DND-41 (cell line): ENCODE measurements at regions not wholly inside any gene's neighbourhood (a gene's known extent, or its start where the extent isn't known, plus 50 kb on each side); places are given as distances from the start of the nearest gene placed in this dataset.

Experiments used
- ATAC-seq: fragments of 200-7000 bp; cut with Tn5 transposase; 3 replicates; pipeline ENCODE4 v1.9.1; 2021; ENCODE audit warnings: low read depth; ENCODE audit not compliant: insufficient read depth
- DNase-seq: peaks from one replicate; pipeline ENCODE4 v3.0.0-alpha.2; 2020
- H2AFZ ChIP-seq: 2 replicates; pipeline ENCODE4 v1.6.0; 2012; ENCODE audit warnings: low read depth, low read length
- H3K27ac ChIP-seq: 2 replicates; pipeline ENCODE4 v1.5.1; 2012; ENCODE audit warnings: low read length, inconsistent platforms
- H3K27me3 ChIP-seq: fragments of 200-600 bp; sonication (generic); 2 replicates; pipeline ENCODE4 v1.6.0; 2012; ENCODE audit warnings: low read length, mild to moderate bottlenecking, inconsistent platforms; ENCODE audit not compliant: insufficient read depth, poor library complexity
- H3K36me3 ChIP-seq: 2 replicates; pipeline ENCODE4 v1.5.1; 2012; ENCODE audit warnings: low read length, inconsistent platforms; ENCODE audit not compliant: insufficient read depth
- H3K4me1 ChIP-seq: 2 replicates; pipeline ENCODE4 v1.5.1; 2012; ENCODE audit warnings: mild to moderate bottlenecking, low read length; ENCODE audit not compliant: insufficient read depth
- H3K4me2 ChIP-seq: 2 replicates; pipeline ENCODE4 v1.6.0; 2012; ENCODE audit warnings: mild to moderate bottlenecking, moderate library complexity, low read length, inconsistent platforms; ENCODE audit not compliant: insufficient read depth
- H3K4me3 ChIP-seq, 2 experiments: fragments of 200-600 bp in 1 of 2; shearing (Covaris generic) in 1 of 2; 2 replicates each; pipeline ENCODE4 v1.5.1; 2012 to 2016; ENCODE audit warnings: inconsistent platforms in 2 of 2, low read length in 2 of 2, mild to moderate bottlenecking in 2 of 2, low read depth in 1 of 2, moderate library complexity in 1 of 2
- H3K79me2 ChIP-seq: 2 replicates; pipeline ENCODE4 v1.6.0; 2012; ENCODE audit warnings: low read length, inconsistent platforms; ENCODE audit not compliant: insufficient read depth
- H3K9ac ChIP-seq: 2 replicates; pipeline ENCODE4 v1.6.0; 2012; ENCODE audit warnings: low read depth, mild to moderate bottlenecking, inconsistent platforms, low read length, moderate library complexity
- H3K9me3 ChIP-seq: 2 replicates; pipeline ENCODE4 v1.5.1; 2012; ENCODE audit warnings: low read length, moderate library complexity, mild to moderate bottlenecking, inconsistent platforms; ENCODE audit not compliant: insufficient read depth, severe bottlenecking
- H4K20me1 ChIP-seq: 2 replicates; pipeline ENCODE4 v1.6.0; 2012; ENCODE audit warnings: low read length; ENCODE audit not compliant: insufficient read depth
- EZH2 ChIP-seq: IDR thresholded peaks from 3 replicates; pipeline ENCODE4 v1.6.1; 2012; ENCODE audit warnings: borderline replicate concordance, low read depth, mild to moderate bottlenecking, moderate library complexity, low read length, inconsistent platforms; ENCODE audit not compliant: severe bottlenecking
- TF ChIP-seq, protein P1 (sequence below): IDR thresholded peaks from 2 replicates; pipeline ENCODE4 v1.5.1; 2012; ENCODE audit warnings: borderline replicate concordance, low read length, moderate library complexity, mild to moderate bottlenecking; ENCODE audit not compliant: poor library complexity, severe bottlenecking; ENCODE audit errors: extremely low read depth

DNA sequence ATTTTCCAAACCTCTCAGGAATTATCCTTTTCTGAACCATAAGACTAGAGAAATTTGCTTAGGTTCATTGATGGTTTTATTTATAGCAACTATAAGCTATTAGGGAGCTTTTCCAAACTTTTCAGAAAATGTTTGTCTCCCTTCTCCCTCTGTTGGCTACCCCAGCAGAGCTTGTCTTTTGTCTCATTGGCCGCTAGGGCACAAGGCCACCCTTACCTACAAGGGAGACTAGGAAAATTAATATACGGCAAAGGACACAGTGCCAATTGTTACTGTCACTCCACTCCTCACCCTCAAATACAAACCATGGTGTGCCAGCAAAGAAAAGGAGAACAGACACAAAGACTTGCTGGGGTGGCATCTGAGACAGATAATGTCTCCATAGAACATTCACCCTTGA is 471.4 kb downstream of the XPNPEP1 start:
- no peaks in the 10 kb centered on the region for H3K9me3 ChIP-seq
- H3K9ac ChIP-seq = no peak overlapping the region
- TF ChIP-seq EZH2 = no peak
- TF ChIP-seq, protein P1, sequence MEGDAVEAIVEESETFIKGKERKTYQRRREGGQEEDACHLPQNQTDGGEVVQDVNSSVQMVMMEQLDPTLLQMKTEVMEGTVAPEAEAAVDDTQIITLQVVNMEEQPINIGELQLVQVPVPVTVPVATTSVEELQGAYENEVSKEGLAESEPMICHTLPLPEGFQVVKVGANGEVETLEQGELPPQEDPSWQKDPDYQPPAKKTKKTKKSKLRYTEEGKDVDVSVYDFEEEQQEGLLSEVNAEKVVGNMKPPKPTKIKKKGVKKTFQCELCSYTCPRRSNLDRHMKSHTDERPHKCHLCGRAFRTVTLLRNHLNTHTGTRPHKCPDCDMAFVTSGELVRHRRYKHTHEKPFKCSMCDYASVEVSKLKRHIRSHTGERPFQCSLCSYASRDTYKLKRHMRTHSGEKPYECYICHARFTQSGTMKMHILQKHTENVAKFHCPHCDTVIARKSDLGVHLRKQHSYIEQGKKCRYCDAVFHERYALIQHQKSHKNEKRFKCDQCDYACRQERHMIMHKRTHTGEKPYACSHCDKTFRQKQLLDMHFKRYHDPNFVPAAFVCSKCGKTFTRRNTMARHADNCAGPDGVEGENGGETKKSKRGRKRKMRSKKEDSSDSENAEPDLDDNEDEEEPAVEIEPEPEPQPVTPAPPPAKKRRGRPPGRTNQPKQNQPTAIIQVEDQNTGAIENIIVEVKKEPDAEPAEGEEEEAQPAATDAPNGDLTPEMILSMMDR = no peak
- ATAC-seq = no peak
- H2AFZ ChIP-seq = no peak overlapping the region
- no peaks in the 10 kb centered on the region for H3K79me2 ChIP-seq
- no peak overlapping the region for H3K4me3 ChIP-seq
- H4K20me1 ChIP-seq = no peaks in the 10 kb centered on the region
- no peaks in the 10 kb centered on the region for H3K27me3 ChIP-seq
- no peak overlapping the region for H3K27ac ChIP-seq
- no peaks in the 10 kb centered on the region for H3K36me3 ChIP-seq
- DNase-seq = no peak
- H3K4me2 ChIP-seq = no peak overlapping the region
- H3K4me1 ChIP-seq = no peaks in the 10 kb centered on the region

DNA sequence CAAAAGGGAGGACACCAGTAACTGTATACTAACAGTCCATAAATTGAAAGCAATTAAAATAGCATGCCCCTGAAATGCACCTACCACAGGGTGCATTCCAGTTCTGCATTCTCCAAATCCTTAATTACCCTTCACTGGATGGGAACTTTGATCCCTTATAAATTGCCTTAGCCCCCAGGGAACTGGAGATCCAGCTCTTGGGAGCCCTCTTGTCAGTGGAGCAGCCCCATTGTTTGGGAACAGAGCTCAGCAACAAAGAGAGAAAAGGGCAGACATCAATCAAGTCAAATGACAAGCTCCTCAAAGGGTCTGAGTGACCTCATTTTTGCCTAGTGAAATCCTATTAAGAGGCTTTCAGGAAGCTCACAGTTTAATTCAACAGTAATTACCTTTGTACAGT is 472.6 kb downstream of the XPNPEP1 start:
- Histone ChIP-seq H4K20me1 (no peaks in the 10 kb centered on the region), H3K79me2 (no peaks in the 10 kb centered on the region), H3K9ac (no peak overlapping the region), H3K4me2 (no peak overlapping the region), H3K36me3 (no peaks in the 10 kb centered on the region), H3K4me1 (no peaks in the 10 kb centered on the region), H3K9me3 (no peaks in the 10 kb centered on the region), H3K27ac (no peak overlapping the region), H3K27me3 (no peaks in the 10 kb centered on the region), H2AFZ (no peak overlapping the region), H3K4me3 (no peak overlapping the region)
- ATAC-seq (no peak), DNase-seq (no peak)
- no peak for TF ChIP-seq EZH2
- TF ChIP-seq, protein P1 = no peak

DNA sequence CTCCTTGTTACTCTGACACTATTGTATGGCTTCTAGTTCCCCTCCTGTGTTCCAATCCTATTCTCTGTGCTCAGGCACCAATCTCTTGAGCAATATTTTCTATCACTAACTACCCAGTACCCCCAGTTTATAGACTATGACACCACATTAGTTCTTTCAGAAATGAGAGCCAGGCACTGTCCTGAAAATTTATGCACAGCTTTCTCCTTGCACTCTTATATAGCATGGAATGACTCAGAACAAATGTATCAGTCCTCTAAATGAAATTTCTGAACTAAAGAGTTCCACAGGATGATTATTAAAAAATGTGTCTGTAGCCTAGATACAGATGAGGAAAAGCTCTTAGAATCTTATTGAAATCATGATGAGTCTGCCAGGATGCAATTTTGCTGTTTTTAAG is 489.9 kb downstream of the XPNPEP1 start:
- no peaks in the 10 kb centered on the region for H3K4me1 ChIP-seq
- H4K20me1 ChIP-seq = no peaks in the 10 kb centered on the region
- no peak overlapping the region for H2AFZ ChIP-seq
- no peak overlapping the region for H3K9ac ChIP-seq
- no peak overlapping the region for H3K4me3 ChIP-seq
- H3K4me2 ChIP-seq = no peak overlapping the region
- H3K27me3 ChIP-seq = no peaks in the 10 kb centered on the region
- H3K27ac ChIP-seq = no peak overlapping the region
- H3K9me3 ChIP-seq = no peaks in the 10 kb centered on the region
- H3K36me3 ChIP-seq = no peaks in the 10 kb centered on the region
- DNase-seq (no peak), ATAC-seq (no peak)
- no peaks in the 10 kb centered on the region for H3K79me2 ChIP-seq
- TF ChIP-seq EZH2 = no peak
- TF ChIP-seq, protein P1 = no peak

DNA sequence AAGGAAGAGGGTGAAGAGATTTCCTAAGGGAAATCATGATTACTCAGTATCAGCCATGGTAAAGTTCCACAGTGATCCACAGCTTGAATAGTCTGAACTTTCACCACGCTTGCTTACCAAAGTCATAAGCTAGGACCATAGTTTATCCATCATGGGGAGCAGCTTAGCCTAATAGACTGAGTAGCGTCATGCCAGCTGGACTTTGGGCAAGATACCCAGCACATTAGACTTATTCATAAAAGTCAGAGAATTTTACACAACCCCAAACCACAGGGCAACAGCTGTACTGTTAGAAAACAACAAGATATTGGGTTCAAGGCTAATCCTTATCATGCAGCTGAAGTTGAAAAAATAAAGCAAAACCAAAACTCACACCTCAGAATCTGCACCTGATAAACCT is 491.0 kb downstream of the XPNPEP1 start:
- Histone ChIP-seq H3K27ac (no peak overlapping the region), H3K79me2 (no peaks in the 10 kb centered on the region), H3K4me2 (no peak overlapping the region), H4K20me1 (no peaks in the 10 kb centered on the region), H3K36me3 (no peaks in the 10 kb centered on the region), H3K9ac (no peak overlapping the region), H3K4me1 (no peaks in the 10 kb centered on the region), H3K27me3 (no peaks in the 10 kb centered on the region), H2AFZ (no peak overlapping the region), H3K4me3 (no peak overlapping the region), H3K9me3 (no peaks in the 10 kb centered on the region)
- TF ChIP-seq, protein P1 = no peak
- TF ChIP-seq EZH2 = no peak
- no peak for ATAC-seq
- DNase-seq = no peak
